ENCODE measurements at regions not wholly inside any gene's neighbourhood (a gene's known extent, or its start where the extent isn't known, plus 50 kb on each side); places are given as distances from the start of the nearest gene placed in this dataset.

- TF ChIP-seq, protein P1, sequence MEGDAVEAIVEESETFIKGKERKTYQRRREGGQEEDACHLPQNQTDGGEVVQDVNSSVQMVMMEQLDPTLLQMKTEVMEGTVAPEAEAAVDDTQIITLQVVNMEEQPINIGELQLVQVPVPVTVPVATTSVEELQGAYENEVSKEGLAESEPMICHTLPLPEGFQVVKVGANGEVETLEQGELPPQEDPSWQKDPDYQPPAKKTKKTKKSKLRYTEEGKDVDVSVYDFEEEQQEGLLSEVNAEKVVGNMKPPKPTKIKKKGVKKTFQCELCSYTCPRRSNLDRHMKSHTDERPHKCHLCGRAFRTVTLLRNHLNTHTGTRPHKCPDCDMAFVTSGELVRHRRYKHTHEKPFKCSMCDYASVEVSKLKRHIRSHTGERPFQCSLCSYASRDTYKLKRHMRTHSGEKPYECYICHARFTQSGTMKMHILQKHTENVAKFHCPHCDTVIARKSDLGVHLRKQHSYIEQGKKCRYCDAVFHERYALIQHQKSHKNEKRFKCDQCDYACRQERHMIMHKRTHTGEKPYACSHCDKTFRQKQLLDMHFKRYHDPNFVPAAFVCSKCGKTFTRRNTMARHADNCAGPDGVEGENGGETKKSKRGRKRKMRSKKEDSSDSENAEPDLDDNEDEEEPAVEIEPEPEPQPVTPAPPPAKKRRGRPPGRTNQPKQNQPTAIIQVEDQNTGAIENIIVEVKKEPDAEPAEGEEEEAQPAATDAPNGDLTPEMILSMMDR (IDR thresholded peaks at IDR 0.05; ENCODE audit: insufficient read depth, low read length, poor library complexity, severe bottlenecking), result no peak
- TF ChIP-seq EZH2phosphoT487 (conservative IDR thresholded peaks at IDR 0.05; ENCODE audit: low read length), result no peak
Observed at GRCh38 chr2:3965211-3965610, 261.8 kb downstream of the DCDC2C start.
